GDM1 (cell line): ENCODE measurements at regions not wholly inside any gene's neighbourhood (a gene's known extent, or its start where the extent isn't known, plus 50 kb on each side); places are given as distances from the start of the nearest gene placed in this dataset.

Experiments used
- DNase-seq: peaks from one replicate; lab custom pipeline; 2025; lab: John Stamatoyannopoulos, UW

DNA sequence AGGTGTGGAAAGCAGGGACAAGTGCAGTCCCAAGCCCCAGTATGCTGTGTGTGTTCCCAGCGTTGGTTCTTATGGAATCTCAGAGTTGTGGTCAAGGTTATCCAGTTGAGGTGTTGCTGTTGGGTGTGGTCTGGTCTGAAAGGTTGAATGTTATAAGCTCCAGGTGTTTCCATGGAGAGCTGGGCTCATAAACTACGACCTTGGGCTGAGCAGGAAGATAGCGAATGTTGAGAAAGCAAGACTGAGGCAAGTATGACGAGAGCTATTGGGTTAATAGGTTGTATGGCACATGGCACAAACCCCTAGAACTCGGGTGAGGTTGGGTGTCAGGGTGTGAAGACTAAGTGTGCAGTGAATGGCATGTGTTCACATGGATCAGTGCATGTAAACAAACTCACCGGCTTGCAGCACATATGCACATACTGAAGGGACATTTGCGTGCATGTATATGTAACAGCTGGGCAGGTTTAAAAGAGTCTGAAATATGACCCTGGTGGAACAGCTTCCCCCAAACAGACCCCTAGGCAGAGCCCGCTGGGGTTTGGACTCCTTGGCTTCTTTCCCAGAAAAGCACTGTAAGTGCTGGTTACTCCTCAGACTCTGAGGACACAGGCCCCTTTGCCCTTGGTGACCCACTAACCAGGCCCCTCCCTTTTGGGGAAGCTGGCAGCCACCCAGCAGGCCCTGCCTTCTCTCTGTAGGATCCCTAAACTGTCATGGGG, 117.5 kb downstream of the NAV1 start:
- no peak for DNase-seq

GRCh38 chr1:201659572-201659971, 120.6 kb downstream of the NAV1 start:
- no peak for DNase-seq

DNA sequence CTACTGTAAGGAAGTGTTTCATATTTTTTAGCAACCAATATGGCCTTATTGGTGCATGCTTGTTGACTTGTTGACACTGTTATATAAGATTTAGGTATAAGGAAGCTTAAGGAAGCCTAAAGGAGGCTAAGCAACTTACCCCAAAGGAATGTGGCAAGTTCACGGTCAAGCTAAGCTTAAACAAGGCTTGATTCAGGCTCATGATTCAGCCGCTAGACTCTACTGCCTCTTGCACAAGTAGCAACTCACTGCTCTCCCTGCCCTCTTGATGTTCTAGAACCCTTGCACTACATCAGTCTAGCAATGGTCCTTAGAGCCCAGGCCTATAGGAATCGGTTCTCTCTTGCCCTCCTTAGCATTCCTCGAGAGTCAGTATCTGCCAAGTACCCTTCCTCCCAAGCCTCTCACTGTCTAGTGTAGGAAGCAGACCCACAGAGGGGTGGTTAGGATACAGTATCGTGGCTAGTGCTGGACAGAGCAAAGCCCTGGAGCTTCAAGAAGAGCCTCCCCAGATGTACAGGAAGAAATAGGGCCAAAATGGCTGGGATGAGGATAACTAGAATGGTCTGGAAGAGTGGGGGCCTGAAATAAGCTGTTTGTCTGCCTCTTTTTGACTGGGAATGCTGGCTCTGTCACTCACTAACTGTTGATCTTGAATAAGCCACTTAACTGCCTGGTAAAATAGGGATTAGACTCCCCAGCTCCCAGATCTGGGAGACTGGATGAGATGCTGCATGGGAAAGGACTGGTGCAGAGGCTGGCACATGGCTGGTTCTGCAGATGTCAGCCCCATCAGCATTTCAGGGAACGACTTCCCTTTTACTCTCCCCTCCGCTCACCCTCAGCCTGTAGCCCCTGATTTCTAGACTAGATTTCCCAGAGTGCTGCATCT, 122.2 kb downstream of the NAV1 start:
- no peak for DNase-seq

DNA sequence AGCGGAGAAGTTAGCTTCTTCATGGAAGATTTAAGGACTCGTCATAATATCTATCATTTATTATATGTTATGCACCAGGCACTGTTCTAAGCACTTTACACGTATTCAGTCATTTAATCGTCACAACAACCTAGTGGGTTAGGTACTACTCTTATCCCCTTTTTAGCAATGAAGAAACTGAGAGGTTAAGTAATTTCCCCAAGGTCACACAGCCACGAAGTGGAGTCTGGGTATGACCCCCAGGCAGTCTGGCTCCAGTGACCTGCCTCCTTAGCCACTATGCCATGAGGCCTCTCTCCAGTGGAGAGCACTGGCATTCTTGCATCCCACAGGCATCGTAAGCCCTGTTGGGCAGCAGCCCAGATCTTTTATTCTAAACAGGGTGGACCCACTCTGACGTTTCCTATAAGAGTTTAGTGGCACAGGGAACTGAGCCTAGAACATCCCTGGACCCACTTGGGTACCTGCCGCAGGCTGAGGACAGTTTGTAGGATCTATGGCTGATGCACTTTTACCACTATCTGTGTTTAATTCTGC, 123.0 kb downstream of the NAV1 start:
- no peak for DNase-seq

GRCh38 chr1:201662646-201663045, 123.7 kb downstream of the NAV1 start:
- no peak for DNase-seq

- DNase-seq: no peak
Measured at GRCh38 chr1:201663491-201664113, 124.7 kb downstream of the NAV1 start.

- no peak for DNase-seq
Measured at GRCh38 chr1:201665036-201665435, 126.1 kb downstream of the NAV1 start.

DNA sequence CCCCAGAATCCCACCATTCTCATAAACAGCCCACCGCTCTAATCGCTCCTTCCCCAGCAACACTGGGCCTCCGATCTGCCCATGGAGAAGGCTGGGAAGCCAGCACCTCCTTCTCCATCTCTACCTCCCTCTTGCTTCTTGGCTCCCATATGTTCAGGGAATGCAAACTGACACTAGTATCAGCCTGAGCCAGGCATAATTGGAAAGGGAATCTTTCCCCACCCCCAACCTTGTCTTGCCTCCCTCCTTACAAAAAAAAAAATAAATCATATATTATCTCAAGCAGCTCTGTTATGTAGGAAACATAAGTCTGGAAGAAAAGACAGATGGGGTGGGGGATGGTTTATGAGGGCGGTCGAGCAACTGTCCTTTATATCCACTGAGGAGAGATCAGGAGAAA, 127.2 kb downstream of the NAV1 start:
- no peak for DNase-seq

GRCh38 chr1:201666645-201667044, 127.7 kb downstream of the NAV1 start:
- DNase-seq: no peak

DNA sequence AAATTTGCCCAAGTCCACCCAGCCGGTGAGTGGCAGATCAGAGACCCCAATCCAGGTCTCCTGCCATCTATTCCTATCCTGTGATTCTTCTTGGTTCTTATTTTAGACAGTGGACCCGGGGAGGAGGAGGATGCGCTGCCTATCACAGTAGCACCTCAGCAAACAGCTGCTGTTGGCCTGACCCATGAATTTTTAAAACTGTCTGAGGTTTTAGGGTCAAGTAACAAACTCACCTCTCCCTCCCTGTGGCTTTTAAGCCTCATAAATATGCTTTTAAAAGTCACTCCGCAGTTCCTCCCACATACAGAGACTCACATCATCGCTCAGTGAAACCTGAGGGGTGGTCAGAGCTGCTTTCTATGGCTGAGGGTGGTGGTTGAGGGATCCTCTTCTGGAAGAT, 128.6 kb downstream of the NAV1 start:
- no peak for DNase-seq

- DNase-seq: no peak
Measured at GRCh38 chr1:201670517-201670916, 131.6 kb downstream of the NAV1 start.

DNA sequence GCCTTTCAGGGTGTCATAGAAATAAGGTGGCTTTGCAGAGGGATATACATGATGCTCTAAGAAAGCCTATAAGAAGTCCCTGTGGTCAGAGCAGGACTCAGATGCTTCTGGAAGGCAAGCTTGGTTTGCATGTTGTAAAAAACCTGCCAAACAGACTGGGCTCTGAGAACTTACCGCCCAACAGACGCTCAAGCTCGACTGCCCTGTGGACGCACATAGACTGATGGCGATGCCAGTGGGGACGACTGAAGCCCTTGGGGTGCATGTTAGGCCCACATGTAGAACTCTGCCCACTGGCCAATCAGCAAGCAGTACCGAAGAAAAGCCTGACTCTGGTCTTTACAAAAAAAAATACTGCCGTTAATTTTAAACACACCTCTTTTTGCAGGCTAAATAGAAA, 133.8 kb downstream of the NAV1 start:
- DNase-seq: no peak

GRCh38 chr1:201673093-201673492, 134.2 kb downstream of the NAV1 start:
- DNase-seq: no peak

GRCh38 chr1:201673915-201674314, 135.0 kb downstream of the NAV1 start:
- no peak for DNase-seq

GRCh38 chr1:201675143-201675542, 136.2 kb downstream of the NAV1 start:
- no peak for DNase-seq

DNA sequence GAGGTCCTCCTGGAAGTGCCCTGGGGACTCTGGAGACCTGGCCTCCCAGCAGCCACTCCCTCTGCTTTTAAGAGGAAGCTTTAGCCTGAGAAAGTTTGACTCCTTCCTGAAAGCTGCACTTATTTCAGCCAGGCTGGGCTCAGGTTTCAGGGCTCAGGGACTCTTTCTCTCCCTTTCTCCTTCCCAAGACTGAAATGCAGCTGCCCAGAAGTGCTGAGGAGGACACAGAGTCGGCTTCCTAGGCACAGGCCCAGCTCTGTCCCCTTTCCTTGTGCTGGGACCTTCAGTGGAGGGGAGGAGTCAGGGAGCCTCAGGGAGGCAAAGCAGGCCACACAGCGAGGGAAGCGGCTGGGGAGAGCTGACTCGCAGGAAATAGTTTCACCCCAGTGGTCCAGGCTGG, 137.3 kb downstream of the NAV1 start:
- DNase-seq: peak; percentile 21

DNA sequence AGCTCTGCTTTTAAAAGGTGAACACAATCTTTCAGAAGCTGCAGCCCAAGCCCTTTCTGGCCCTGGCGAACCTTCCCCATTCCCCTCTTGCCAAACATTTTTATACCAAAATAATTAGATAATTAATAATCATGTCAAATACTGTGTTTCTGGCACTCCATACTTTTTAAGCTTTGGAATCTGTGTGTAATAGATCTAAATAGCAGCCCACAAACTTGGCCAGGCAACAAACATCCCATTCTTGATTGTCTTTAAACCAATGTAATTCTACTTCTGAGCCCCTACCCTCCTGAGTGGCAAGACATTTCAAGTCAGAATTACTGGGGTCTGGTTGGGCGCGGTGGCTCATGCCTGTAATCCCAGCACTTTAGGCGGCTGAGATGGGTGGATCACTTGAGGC, 137.7 kb downstream of the NAV1 start:
- DNase-seq: no peak

DNA sequence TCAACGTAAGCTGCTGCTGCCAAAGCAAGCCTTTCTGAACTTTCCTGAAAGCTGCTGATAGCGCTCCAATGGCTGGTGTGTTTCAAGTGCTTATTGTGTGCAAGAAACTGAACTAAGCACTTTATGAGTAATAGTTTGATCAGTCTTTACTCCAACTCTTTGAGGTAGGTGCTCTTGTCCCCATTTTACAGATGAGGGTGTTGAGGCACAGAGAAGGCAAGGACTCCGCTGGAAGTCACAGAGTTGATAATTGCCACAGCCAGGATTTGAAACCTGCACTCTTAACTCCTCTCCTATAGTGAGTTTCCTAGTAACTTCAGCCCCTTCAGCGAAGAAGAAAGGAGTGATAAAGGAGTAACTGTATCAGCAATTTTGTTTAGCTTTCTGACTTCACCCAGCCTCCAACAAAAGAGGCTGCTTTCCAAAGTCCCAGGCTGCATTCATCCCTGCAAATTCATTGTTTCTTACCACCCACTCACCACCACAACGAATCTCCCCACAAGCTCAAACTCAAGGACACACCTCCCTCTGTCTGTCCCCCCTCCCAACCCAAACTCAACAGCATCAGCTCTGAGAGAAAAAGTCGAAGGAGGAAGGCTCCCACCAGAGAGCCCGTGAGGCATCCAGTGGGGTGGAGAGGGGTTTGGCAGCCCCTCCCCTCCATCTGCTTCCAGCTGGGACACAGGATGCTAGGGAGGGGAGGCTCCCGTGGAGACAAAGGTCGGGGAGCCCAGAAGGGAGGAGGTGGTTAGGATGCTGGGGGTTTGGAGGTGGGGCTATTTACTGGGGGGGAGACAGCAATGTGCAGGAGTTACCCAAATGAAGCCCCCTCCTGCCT, 139.6 kb downstream of the NAV1 start:
- no peak for DNase-seq

GRCh38 chr1:201681375-201681774, 142.4 kb downstream of the NAV1 start:
- DNase-seq: no peak

DNA sequence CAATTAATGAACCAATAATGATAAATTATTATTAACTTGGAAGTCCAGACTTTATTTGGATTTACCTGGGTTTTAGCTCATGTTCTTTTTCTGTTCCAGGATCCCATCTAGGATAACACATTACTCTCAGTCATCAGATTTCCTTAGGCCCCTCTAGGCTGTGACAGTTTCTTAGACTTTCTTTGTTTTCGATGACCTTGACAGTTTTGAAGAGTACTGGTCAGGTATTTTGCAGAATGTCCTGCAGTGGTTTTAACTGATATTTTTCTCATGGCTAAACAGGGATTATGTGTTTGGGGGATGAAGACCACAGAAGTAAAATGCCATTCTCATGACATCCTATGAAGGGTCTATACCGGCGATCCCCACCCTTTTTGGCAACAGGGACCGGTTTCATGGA, 144.0 kb downstream of the NAV1 start:
- DNase-seq: no peak

DNA sequence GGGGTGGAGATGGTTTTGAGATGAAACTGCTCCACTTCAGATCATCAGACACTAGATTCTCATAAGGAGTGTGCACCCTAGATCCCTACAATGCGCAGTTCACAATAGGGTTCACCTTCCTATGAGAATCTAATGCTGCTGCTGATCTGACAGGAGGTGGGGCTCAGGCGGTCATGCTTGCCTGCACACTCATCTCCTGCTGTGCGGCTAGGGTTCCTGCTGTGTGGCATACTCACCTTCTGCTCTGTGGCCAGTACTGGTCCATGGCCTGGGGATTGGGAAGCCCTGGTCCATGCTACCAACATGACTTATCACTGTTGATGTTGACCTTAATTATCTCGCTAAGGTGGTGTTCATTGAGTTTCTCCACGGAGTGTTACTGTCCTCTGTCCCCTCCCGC, 144.5 kb downstream of the NAV1 start:
- no peak for DNase-seq

- no peak for DNase-seq
Measured at GRCh38 chr1:201685485-201685884, 143.5 kb upstream of the IPO9 start.
